ENCODE measurements at regions not wholly inside any gene's neighbourhood (a gene's known extent, or its start where the extent isn't known, plus 50 kb on each side); places are given as distances from the start of the nearest gene placed in this dataset.
"Not testable (repeated sequence)": the region's sequence is repeated elsewhere in the genome, so short reads cannot be mapped to it uniquely, and the experiment has no call there.

DNA sequence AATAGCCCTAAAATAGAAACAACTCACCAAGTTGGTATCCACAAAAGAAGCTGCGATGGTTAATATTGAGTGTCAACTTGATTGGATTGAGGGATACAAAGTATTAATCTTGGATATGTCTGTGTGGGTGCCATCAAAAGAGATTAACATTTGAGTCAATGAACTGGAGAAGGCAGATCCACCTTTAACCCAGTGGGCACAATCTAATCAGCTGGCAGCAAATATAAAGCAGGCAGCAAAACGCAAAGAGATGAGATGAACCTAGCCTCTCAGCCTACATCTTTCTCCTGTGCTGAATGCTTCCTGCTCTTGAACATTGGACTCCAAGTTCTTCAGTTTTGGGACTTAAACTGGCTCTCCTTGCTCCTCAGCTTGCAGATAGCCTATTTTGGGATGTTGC is 277.6 kb upstream of the RAI14 start:
- in situ Hi-C loops (cut with HindIII; ENCODE audit: low pct_unique_long_range_greater_than_20kb, low sequenced_read_pairs); DNase-seq (ENCODE audit: low read depth, low spot score): not testable (repeated sequence)

GRCh38 chr5:34388754-34389153 is 267.4 kb upstream of the RAI14 start:
- DNase-seq (ENCODE audit: low read depth, low spot score); in situ Hi-C loops (cut with HindIII; ENCODE audit: low pct_unique_long_range_greater_than_20kb, low sequenced_read_pairs): not testable (repeated sequence)

- no peak for DNase-seq (ENCODE audit: low read depth, low spot score)
These were observed 246.8 kb upstream of the RAI14 start for GRCh38 chr5:34409373-34409772.

DNA sequence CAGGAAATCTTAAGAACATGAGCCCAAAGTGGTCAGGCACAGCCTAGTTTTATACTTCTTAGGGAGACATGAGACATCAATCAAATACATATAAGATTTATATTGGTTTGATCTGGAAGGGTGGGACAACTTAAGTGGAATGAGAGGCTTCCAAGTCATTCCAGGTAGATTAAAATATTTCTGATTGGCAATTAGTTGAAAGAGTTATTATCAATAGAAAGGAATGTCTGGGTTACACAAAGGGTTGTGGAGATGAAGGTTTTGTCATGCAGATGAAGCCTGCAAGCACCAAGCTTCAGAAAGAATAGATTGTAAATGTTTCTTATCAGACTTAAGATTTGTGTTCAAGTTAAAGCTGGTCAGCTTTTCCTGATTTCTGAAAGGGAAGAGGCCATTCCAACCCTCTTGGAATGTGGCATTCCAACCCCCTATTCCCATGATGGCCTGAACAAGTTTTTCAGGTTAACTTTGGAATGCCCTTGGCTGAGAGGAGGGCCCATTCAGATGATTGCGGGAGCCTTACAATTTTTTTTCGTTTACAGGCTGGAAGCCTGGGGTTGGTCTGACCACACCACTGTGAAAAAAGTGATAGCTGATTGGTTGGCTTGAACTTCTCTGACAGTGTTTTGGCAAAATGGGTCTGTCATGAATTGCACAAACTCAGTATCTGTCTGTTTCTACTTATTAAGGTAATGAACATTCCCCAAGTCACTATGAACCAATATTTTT is 245.6 kb upstream of the RAI14 start:
- in situ Hi-C loops (cut with HindIII; ENCODE audit: low pct_unique_long_range_greater_than_20kb, low sequenced_read_pairs) = no loop called here
- no peak for DNase-seq (ENCODE audit: low read depth, low spot score)

More at GRCh38 chr5:34409373-34409772, 246.8 kb upstream of the RAI14 start:
- in situ Hi-C loops (cut with HindIII; ENCODE audit: low pct_unique_long_range_greater_than_20kb, low sequenced_read_pairs) = no loop called here

GRCh38 chr5:34411470-34412346 is 244.4 kb upstream of the RAI14 start:
- in situ Hi-C loops (cut with HindIII; ENCODE audit: low pct_unique_long_range_greater_than_20kb, low sequenced_read_pairs) = no loop called here
- no peak for DNase-seq (ENCODE audit: low read depth, low spot score)

GRCh38 chr5:34412736-34413135 is 243.4 kb upstream of the RAI14 start:
- in situ Hi-C loops (cut with HindIII; ENCODE audit: low pct_unique_long_range_greater_than_20kb, low sequenced_read_pairs) = no loop called here
- DNase-seq (ENCODE audit: low read depth, low spot score) = no peak

DNA sequence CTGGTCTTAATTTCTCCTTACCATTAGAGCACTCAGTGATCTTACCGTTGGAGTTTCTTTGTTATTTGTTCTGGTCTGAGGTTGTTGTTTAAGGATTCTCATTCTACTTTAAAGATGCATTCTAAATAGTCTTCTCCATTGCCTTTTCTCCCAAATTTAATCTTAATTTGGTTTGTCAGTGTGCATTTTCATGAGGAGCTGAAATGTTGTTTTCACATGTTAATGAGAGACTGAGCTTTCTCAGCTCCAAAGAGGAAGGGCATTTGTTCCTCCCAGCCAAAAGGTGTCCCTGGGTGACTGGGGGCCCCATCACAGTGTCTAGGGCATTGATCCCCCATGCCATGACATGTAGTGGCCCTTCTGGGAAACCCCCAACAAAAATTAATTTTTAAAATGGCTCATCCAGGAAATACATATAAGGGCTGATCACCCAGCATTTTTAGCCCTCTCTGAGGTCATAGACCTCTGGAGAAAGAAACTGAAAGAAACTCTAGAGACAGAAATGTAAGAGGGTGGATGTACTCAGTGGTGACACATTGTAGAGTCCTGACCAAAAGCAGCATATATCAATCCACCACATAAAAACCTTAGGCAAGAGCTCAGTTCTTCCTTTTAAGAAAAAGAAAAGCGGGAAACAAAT is 240.4 kb upstream of the RAI14 start:
- no peak for DNase-seq (ENCODE audit: low read depth, low spot score)
- in situ Hi-C loops (cut with HindIII; ENCODE audit: low pct_unique_long_range_greater_than_20kb, low sequenced_read_pairs) = no loop called here

DNA sequence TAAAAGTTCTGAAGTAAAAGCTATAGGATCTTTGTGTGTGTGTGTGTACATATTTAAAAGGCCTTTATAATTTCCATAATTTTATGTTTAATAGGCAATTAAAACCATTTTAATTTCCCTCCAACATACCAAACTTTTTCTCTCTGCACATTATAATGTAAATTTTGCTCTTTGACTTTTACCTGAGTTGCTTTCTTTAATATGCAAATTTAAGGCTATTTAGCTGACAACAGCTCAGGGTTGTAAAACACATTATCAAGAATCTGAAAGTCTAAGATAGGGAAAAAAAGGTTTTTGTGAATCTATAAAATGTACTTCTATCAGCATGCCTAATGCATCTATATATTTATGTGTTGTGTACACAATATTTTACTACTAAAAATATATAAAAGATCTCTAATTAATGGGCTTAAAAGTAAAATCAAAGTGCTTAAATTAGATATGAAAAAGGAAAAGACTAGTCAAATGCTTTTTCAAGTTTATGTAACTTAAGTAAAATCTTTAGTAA is 239.6 kb upstream of the RAI14 start:
- no peak for DNase-seq (ENCODE audit: low read depth, low spot score)
- in situ Hi-C loops (cut with HindIII; ENCODE audit: low pct_unique_long_range_greater_than_20kb, low sequenced_read_pairs) = no loop called here

GRCh38 chr5:34420191-34420590 is 235.9 kb upstream of the RAI14 start:
- in situ Hi-C loops (cut with HindIII; ENCODE audit: low pct_unique_long_range_greater_than_20kb, low sequenced_read_pairs) = not testable (repeated sequence)

DNA sequence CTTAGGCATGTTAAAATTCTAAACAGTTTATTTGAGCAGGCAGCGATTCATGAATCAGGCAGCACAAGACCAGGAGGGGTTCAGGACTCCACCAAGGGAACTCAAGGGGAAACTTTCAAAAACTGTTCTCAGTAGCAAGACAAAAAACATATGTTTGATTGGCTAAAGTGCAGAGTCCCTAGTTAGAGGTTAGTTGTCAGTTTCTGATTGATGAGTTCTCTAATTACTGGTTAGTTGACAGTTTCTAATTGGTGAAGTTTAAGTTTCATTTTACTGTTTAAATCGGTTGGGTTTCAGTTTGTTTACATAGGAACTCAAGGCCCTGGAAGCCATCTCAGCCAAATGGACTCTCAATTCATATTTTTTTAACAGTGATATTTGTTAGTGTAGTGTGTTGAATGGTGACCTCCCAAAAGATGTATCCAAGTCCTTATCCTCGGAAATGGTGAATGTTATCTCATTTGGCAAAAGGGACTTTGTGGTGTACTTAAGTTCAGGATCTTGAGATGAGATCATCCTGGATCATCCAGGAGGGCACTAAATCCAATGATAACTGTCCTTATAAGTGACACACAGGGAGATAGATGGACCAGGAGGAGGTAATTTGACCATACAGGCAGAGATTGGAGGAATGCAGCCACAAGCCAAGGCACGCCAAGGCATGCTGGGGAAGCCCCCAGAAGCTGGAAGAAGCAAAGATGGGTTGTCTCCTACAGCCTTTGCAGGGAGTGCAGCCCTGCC is 219.2 kb upstream of the RAI14 start:
- in situ Hi-C loops (cut with HindIII; ENCODE audit: low pct_unique_long_range_greater_than_20kb, low sequenced_read_pairs) = no loop called here

More at GRCh38 chr5:34420191-34420590, 235.9 kb upstream of the RAI14 start:
- DNase-seq (ENCODE audit: low read depth, low spot score) = not testable (repeated sequence)

GRCh38 chr5:34439601-34440000 is 216.5 kb upstream of the RAI14 start:
- no peak for DNase-seq (ENCODE audit: low read depth, low spot score)
- in situ Hi-C loops (cut with HindIII; ENCODE audit: low pct_unique_long_range_greater_than_20kb, low sequenced_read_pairs) = no loop called here

More for the DNA sequence above, 219.2 kb upstream of the RAI14 start:
- DNase-seq (ENCODE audit: low read depth, low spot score) = no peak

DNA sequence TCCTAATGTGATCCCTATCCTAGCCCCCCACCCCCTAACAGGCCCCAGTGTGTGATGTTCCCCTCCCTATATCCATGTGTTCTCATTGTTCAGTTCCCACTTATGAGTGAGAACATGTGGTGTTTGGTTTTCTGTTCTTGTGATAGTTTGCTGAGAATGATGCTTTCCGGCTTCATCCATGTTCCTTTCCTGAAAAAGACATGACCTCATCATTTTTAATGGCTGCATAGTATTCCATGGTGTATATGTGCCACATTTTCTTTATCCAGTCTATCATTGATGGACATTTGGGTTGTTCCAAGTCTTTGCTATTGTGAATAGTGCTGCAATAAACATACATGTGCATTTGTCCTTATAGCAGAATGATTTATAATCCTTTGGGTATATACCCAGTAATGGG is 214.4 kb upstream of the RAI14 start:
- DNase-seq (ENCODE audit: low read depth, low spot score); in situ Hi-C loops (cut with HindIII; ENCODE audit: low pct_unique_long_range_greater_than_20kb, low sequenced_read_pairs): not testable (repeated sequence)

DNA sequence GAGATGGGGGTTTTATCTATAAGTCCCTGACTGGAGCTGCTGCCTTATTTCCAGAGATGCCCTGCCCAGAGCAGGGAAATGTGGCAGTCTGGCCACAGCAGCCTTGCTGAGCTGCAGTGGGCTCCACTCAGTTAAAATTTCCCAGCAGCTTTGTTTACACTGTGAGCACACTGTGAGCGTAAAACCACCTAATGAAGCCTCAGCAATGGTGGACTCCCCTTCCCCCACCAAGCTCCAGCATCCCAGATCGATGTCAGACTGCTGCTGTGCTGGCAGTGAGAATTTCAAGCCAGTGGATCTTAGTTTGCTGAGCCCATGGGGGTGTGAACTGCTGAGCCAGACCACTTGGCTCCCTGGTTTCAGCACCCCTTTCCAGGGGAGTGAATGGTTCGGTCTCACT is 208.7 kb upstream of the RAI14 start:
- no peak for DNase-seq (ENCODE audit: low read depth, low spot score)
- in situ Hi-C loops (cut with HindIII; ENCODE audit: low pct_unique_long_range_greater_than_20kb, low sequenced_read_pairs) = no loop called here

GRCh38 chr5:34449639-34450038 is 206.5 kb upstream of the RAI14 start:
- in situ Hi-C loops (cut with HindIII; ENCODE audit: low pct_unique_long_range_greater_than_20kb, low sequenced_read_pairs) = no loop called here

GRCh38 chr5:34450338-34450737 is 205.8 kb upstream of the RAI14 start:
- no peak for DNase-seq (ENCODE audit: low read depth, low spot score)
- in situ Hi-C loops (cut with HindIII; ENCODE audit: low pct_unique_long_range_greater_than_20kb, low sequenced_read_pairs) = no loop called here

More at GRCh38 chr5:34449639-34450038, 206.5 kb upstream of the RAI14 start:
- DNase-seq (ENCODE audit: low read depth, low spot score) = no peak

DNA sequence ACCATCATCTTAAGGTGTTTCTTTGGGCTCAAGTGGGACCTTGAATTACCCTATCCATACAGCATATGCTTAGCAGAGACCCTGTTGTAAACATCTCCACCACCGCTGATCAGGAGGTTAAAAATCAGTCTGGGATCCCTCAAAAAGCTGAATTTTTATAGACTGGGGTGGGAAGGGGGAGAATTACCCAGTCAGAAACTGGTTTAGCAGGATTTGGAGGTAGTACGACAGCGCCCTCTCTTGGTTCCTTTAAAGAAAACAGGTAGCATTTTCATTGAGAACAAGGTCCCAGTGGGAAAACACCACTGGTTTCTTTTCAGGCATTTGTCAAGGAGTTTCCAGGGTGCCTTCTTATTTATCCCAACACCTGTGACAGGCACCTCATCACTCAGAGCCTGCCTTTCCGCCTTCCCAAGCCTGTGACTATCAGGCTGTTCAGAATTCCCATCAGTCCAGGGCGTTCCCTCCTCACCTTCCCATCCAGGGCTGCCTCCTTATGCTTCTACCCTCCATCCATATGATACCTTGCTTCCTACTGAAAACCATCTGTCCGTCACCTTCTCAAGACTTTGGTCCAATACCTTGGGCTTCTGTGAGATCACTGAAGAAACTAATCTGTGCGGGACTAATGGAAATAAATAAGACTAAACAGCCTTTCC is 203.8 kb upstream of the RAI14 start:
- in situ Hi-C loops (cut with HindIII; ENCODE audit: low pct_unique_long_range_greater_than_20kb, low sequenced_read_pairs) = no loop called here
- peak; percentile 66 for DNase-seq (ENCODE audit: low read depth, low spot score)

- DNase-seq (ENCODE audit: low read depth, low spot score) = no peak
- in situ Hi-C loops (cut with HindIII; ENCODE audit: low pct_unique_long_range_greater_than_20kb, low sequenced_read_pairs) = no loop called here
These were observed 201.0 kb upstream of the RAI14 start for GRCh38 chr5:34455098-34455497.

Measured in SK-MEL-5 (cell line).